Stimulated activated CD4-positive, alpha-beta T cell treated with anti-CD3 and anti-CD28 coated beads, Interleukin-12 subunit alpha, Interleukin-12 subunit beta, amount 100 ng/mL, for 4 hours (primary cell): ENCODE measurements at regions not wholly inside any gene's neighbourhood (a gene's known extent, or its start where the extent isn't known, plus 50 kb on each side); places are given as distances from the start of the nearest gene placed in this dataset.
"Not testable (repeated sequence)": the region's sequence is repeated elsewhere in the genome, so short reads cannot be mapped to it uniquely, and the experiment has no call there.

Experiments used
- DNase-seq: peaks from one replicate; pipeline ENCODE4 v3.0.0-alpha.2; 2020

DNA sequence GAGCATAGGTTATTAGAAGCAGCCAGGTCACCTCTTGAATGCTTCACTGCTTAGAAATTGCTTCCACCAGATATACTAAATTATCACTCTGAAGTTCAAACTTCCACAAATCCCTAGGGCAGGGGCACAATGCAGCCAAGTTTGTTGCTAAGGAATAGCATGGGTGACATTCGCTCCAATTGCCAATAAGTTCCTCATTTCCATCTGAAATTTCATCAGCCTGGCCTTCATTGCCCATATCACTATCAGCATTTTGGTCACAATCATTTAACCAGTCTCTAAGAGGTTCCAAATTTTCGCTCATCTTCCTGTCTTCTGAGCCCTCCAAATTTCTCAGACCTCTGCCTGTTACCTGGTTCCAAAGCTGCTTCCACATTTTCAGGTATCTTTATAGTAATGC, 356.1 kb downstream of the DAD1 start:
- DNase-seq, result no peak

DNA sequence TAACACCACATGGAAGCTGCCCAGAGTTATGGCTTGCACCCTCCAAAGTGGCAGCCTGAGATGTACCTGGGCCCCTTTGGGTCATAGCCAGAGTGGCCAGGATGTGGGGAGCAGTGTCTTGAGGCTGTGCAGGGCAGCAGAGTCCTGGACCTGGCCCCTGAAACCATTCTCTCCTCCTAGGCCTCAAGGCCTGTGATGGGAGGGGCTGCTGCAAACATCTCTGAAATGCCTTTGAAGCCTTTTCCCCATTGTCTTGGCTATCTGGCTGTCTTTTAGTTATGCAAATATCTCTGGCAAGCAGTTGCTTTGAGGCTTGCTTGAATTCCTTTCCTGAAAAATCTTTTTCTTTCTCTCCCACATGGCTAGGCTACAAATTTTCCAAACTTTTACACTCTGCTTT, 356.5 kb downstream of the DAD1 start:
- DNase-seq, result no peak

GRCh38 chr14:22231018-22231417, 358.0 kb downstream of the DAD1 start:
- no peak for DNase-seq

DNA sequence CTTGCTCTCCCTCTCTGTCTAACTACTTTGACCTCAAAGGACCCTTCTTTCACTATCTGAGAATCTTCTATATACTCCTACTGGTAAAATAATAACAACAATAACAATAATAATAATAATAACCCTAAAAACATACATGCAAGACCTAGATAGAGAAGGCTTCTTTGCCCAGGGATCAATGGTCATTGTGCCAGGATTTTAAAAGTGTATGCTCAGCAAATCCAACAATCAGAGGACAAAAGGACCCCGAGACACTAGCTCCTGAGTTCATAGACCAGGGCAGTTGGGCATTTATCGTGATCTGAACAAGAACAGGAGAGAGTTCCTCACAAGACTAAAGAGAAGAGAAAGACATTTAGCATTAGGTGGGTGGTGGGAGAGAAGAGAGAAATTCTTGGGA, 358.5 kb downstream of the DAD1 start:
- no peak for DNase-seq

DNA sequence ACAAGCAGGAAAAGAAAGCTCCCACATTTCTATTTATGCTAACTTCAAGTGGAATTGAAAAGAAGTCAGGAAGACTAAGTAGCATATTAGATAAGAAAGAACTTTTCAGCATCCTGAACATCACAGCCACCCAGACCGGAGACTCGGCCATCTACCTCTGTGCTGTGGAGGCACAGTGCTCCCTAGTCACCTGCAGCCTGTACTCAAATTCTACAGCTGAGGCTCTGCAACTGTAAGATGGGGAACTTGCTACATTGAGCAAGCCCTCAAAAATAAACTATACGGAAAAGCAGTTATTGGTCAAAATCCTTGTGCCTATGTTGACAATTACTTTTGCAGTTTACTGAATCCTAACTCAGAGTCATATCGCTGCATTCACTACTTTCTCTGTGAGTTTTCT, 361.9 kb downstream of the DAD1 start:
- DNase-seq, result no peak

- no peak for DNase-seq
Measured at GRCh38 chr14:22226381-22226780, 362.6 kb downstream of the DAD1 start.

DNA sequence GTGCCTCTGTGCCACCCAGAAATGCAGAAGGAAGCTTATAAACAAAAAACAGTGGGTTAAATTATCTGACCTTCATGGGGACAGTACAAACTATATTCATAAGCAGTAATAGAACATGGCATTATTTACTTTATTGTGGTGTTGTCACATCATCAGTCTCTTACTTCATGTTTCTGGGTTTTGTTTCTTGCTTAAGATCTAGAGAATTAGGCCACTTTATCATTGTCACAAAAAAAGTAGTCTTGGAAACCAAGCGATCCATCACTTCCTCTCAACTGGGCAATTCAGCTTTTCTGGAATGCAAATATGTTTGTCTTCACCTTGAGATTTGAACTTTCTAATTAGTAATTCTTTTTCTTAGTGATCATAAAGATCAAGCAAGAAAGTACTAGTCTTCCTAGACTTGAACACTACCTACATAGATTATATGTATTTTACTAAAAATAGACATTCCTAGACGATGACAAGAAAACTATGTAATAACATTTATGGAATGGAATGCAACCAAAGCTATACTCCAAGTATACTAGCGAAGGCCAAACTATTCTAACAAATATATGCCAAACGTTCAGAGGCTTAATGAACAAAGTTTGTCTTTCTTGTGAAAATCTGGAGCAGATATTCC, 363.4 kb downstream of the DAD1 start:
- DNase-seq, result no peak

- no peak for DNase-seq
Measured at GRCh38 chr14:22221508-22221907, 367.5 kb downstream of the DAD1 start.

DNA sequence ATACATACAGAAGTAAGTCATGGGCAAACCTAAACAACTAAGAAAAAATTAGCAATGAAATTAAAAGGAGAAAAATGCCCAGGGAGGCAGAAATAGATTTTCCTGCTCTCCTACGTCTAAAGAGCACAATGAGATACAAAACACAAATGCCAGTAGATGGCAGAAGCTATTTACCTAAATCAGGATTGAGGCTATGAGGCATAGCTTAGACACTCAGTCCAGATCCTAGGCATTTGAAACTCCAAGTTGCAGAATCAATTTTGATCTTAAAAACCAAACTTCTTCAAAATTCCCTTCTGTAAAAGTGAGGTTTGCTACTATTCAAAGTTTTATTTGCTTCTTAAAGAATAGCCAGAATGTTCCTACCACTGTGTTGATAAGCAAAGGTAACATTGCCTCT, 368.6 kb downstream of the DAD1 start:
- DNase-seq, result no peak

DNA sequence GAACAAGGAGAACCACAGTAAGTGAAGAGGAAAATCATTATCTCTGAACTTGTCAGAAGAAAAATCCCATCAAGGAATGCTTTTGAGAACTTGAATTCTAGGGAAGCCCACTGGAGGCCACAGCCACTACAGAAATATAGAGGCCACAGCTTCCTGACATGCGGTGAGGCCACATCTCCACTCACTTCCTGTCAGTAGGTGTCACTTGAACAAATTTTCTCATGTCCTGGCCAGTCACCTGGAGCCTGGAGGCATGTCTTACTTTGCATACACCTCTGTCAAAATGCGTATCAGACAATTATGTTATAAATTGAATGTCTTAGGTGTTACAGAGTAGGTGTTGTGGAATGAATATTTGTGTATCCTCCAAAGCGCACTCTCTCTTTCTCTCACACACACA, 370.3 kb downstream of the DAD1 start:
- no peak for DNase-seq

DNA sequence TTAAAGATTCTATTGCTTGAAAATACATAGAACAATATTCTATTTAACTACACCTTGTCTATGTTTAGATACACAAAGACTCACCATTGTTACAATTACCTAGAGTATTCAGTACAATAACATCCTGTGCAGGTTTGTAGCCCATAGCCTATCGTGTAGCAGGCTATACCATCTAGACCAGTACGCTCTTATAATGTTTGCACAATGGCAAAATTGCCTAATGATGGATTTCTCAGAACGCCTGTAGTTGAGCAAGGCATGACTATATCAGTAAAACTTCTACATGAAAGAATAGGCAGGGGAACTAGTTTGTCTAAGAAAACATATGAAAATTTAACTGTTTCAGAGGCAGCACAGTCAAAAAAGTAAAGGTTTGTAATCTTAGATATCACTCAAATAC, 375.9 kb downstream of the DAD1 start:
- DNase-seq, result no peak

DNA sequence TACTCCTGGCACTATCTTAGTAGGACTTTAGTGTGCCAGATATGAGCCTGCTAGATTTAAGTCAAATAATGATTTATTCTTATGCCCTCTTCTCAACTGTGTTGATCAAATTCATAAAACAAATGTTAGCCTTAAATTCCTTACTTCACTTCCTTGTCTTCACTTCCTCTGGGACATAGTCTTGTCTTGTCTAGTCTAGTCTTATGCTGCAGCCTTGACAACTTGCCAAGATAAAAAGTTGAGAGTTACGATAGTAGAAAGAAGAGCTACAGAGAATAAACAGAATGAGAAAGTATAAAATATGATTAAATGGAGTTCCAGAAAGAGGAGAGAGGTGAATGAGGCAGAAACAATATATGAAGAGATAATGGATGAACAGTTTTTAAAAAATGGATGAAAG, 378.1 kb downstream of the DAD1 start:
- DNase-seq, result no peak

DNA sequence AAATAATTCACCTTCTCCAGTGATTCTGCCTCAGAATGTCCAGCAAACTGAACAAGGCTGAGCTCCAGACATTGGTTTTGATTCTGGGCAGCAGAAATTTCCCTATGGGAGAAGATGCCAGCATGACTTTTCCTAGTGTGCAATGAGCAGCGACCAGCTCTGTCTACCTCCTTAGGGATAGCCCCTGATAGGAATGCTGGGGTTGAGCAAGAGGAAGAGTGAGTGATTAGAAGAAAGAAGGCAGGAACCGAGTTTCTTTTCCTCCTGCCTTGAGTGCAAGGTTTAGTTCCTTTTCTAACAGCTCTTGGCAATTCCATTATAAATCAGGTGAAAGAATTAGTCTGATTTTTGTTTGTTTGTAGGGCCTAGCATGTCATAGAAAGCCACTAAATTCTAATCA, 379.0 kb downstream of the DAD1 start:
- DNase-seq, result no peak

DNA sequence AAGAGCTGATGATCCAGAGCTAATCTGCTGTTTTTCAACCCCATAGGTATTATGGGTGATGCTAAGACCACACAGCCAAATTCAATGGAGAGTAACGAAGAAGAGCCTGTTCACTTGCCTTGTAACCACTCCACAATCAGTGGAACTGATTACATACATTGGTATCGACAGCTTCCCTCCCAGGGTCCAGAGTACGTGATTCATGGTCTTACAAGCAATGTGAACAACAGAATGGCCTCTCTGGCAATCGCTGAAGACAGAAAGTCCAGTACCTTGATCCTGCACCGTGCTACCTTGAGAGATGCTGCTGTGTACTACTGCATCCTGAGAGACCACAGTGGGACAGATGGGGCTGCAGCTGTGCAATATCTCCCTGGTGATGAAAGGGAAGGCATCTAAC, 386.0 kb downstream of the DAD1 start:
- DNase-seq, result no peak

GRCh38 chr14:22202313-22202712, 386.7 kb downstream of the DAD1 start:
- DNase-seq, result no peak

GRCh38 chr14:22200977-22201605, 387.9 kb downstream of the DAD1 start:
- DNase-seq, result no peak

GRCh38 chr14:22200131-22200530, 388.9 kb downstream of the DAD1 start:
- not testable (repeated sequence) for DNase-seq

GRCh38 chr14:22194664-22195063, 394.4 kb downstream of the DAD1 start:
- no peak for DNase-seq

- no peak for DNase-seq
Measured at GRCh38 chr14:22190411-22191191, 398.4 kb downstream of the DAD1 start.

GRCh38 chr14:22189881-22190280, 399.1 kb downstream of the DAD1 start:
- DNase-seq, result no peak

DNA sequence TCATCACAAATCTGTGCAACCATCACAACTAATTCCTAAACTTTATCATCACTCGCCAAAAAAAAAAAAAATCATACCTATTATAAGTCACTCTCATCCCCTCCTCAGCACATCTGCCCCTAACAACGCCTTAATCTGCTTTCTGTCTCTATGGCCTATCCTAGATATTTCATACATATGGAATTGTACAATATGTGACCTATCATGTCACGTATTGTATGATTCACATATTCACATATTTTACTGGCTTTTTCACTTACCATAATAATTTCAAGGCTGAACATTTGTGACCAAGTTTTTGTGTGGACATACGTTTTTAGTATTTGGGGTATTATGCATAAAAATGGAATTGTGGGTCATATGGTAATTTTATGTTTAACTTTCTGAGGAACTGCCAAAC, 400.7 kb downstream of the DAD1 start:
- DNase-seq, result no peak

DNA sequence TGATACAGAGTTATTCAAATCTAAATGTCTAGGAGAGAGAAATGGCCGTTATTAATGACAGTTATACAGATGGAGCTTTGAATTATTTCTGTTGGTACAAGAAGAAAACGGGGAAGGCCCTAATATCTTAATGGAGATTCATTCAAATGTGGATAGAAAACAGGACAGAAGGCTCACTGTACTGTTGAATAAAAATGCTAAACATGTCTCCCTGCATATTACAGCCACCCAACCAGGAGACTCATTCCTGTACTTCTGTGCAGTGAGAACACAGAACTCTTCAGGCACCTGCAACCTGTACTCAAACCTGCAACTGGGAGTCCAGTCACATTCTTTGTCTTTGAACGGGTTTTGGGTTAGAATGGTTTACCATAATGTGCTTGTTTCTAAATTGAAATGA, 403.2 kb downstream of the DAD1 start:
- no peak for DNase-seq

DNA sequence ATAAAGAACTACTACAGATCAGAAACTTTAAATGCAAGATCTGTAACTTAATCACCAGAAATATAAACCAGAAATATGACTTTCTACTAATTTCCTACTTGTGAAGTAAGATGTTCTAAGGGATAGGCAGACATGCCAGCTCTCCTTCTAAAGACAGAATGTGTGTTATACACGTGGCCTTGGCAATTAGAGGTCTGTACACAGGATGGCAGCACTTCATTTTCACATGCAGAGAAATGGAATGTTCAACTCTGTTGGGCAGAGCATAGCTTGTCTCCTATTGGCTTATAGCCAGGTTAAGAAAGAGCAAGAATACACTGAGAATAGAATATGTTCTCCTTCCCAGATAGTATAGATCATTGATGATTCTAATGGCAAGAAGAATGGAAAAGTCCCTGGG, 403.8 kb downstream of the DAD1 start:
- no peak for DNase-seq

GRCh38 chr14:22184830-22185168, 404.2 kb downstream of the DAD1 start:
- DNase-seq, result no peak
